Peyer's patch (tissue), 4 donors: ENCODE measurements at regions not wholly inside any gene's neighbourhood (a gene's known extent, or its start where the extent isn't known, plus 50 kb on each side); places are given as distances from the start of the nearest gene placed in this dataset.

ENCODE experiments used
- DNase-seq, 3 donors: peaks; one replicate each; pipeline ENCODE4 v3.0.0-alpha.2; 2017 to 2019
- H3K27ac ChIP-seq, 4 donors: fragments of 200-600 bp; sonication (generic); one replicate each; pipeline ENCODE4 v1.5.1; 2016 to 2019
- H3K27me3 ChIP-seq, 2 donors: fragments of 200-600 bp; sonication (generic); one replicate each; pipeline ENCODE4 v1.5.1; 2019
- H3K36me3 ChIP-seq, 3 donors: fragments of 200-600 bp; sonication (generic); one replicate each; pipeline ENCODE4 v1.5.1; 2016 to 2019
- H3K4me1 ChIP-seq, 4 donors: fragments of 200-600 bp; sonication (generic); one replicate each; pipeline ENCODE4 v1.5.1; 2016 to 2019
- H3K4me3 ChIP-seq, 4 donors: fragments of 200-600 bp; sonication (generic); 1 replicate in 3 of 4; 2 replicates in 1 of 4; pipeline ENCODE4 v1.5.1; 2016 to 2019; ENCODE audit warnings: mild to moderate bottlenecking in 1 of 4
- H3K9me3 ChIP-seq, 4 donors: fragments of 200-600 bp; sonication (generic); one replicate each; pipeline ENCODE4 v1.5.1; 2016 to 2019; ENCODE audit warnings: mild to moderate bottlenecking in 1 of 4
- CTCF ChIP-seq, 6 experiments: fragments of 450-650 bp in 4 of 6; fragments of 200-600 bp in 2 of 6; sonication (generic) in 1 of 6; IDR thresholded peaks; one replicate each; pipeline ENCODE4 v1.5.1; 2017 to 2019; ENCODE audit warnings: antibody characterized with exemption in 6 of 6, mild to moderate bottlenecking in 3 of 6, moderate library complexity in 1 of 6
- POLR2A ChIP-seq, 2 donors: fragments of 450-650 bp; IDR thresholded peaks; one replicate each; pipeline ENCODE4 v1.5.1; 2017; ENCODE audit warnings: antibody characterized with exemption in 2 of 2, mild to moderate bottlenecking in 2 of 2, moderate library complexity in 2 of 2

DNA sequence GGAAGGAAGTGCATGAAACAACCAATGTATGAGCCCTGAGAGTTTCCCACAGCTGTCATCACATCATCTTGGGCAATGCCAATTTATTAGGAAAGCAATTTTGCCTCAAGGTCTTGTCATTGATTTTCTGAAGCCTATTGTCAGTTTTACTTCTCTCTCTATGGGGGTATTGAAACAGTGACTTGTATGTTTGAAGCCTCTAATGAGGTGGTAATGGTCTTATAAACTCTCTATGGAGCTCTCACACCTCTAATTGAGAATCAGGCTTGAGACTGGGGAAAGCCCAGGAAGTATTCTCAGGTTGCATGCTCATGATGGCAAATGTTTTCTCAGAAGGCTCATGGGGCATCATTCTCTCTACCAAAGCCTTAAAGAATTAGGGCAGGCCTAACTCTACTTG, 308.2 kb upstream of the EMCN start:
- no peak overlapping the region for H3K27ac ChIP-seq
- no peaks in the 10 kb centered on the region for H3K27me3 ChIP-seq
- DNase-seq = no peak
- TF ChIP-seq POLR2A (IDR thresholded peaks at IDR 0.05) (no peak), CTCF (IDR thresholded peaks at IDR 0.05) (no peak)
- no peak overlapping the region for H3K4me3 ChIP-seq
- H3K36me3 ChIP-seq = no peaks in the 10 kb centered on the region
- H3K9me3 ChIP-seq = no peaks in the 10 kb centered on the region
- no peaks in the 10 kb centered on the region for H3K4me1 ChIP-seq

GRCh38 chr4:100823993-100824323, 306.1 kb upstream of the EMCN start:
- no peak for DNase-seq
- no peaks in the 10 kb centered on the region for H3K36me3 ChIP-seq
- no peak for TF ChIP-seq POLR2A (IDR thresholded peaks at IDR 0.05)
- TF ChIP-seq CTCF (IDR thresholded peaks at IDR 0.05) = no peak
- no peaks in the 10 kb centered on the region for H3K4me1 ChIP-seq
- H3K9me3 ChIP-seq = no peaks in the 10 kb centered on the region
- no peak overlapping the region for H3K4me3 ChIP-seq
- H3K27me3 ChIP-seq = no peaks in the 10 kb centered on the region
- no peak overlapping the region for H3K27ac ChIP-seq

DNA sequence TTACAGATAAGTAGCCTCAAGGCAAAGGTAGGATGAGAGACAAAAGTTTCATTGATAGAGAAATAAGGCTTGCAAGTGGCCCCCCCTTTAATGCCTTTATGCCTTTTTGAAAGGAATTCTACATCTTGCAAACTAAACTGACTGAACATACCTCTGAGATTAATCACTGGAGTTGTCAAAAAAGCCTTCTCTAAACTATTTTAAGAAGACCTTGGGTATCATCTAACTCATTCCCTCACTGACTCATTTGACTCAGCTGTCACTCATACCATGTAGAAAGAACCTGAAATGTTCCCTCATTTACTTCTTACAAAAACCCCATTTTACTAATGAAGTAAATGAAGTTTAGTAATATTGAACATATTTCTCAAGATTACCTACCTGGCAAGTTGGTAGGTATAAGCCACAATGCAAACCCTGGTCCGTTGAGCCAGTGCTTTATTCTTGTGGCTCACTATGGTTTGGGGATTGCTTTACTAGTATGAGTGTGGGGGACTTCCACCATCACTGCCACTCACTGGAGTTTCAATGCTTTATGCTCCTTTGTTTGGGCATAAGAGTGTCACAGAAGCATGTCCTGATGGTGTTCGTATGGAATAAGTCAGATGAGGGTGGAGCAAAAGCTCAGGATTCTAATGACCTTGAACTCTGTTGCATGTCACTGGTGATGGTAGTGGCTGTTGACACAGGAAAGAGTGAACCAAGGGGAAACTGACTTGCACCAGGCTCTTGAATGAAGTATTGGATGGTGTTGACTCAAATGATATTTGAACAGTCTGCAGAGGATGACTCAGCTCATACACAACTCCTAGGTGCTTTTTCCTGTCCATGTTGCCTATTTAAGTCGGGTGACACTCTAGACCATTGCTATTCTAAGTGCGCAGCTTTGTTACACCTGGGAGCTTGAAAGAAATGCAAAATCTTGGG, 305.5 kb upstream of the EMCN start:
- H3K4me1 ChIP-seq = no peaks in the 10 kb centered on the region
- H3K9me3 ChIP-seq = no peaks in the 10 kb centered on the region
- H3K4me3 ChIP-seq = no peak overlapping the region
- no peak overlapping the region for H3K27ac ChIP-seq
- H3K36me3 ChIP-seq = no peaks in the 10 kb centered on the region
- no peaks in the 10 kb centered on the region for H3K27me3 ChIP-seq
- DNase-seq = no peak
- TF ChIP-seq CTCF (IDR thresholded peaks at IDR 0.05) (no peak), POLR2A (IDR thresholded peaks at IDR 0.05) (no peak)

DNA sequence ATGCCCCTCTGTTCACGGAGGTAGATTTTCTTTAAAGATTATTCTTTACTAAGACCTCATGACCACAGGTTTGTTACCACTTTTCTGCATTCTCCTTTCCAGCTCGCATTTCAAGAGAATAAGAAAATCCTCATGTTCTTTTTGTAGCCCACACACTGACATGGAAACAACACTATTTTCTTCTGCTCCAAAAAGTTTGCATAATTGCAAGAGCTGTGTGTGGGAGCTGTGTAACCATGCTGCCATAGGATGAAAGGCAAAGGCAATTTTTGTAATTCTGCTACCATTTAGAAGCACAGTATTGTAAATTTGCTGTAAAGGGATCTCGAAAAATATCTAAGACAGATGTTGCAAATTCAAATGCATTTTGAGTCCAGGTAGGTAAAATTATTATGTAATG, 302.4 kb upstream of the EMCN start:
- no peak overlapping the region for H3K4me3 ChIP-seq
- H3K27me3 ChIP-seq = no peaks in the 10 kb centered on the region
- no peaks in the 10 kb centered on the region for H3K36me3 ChIP-seq
- no peak for DNase-seq
- H3K27ac ChIP-seq = no peak overlapping the region
- H3K9me3 ChIP-seq = no peaks in the 10 kb centered on the region
- H3K4me1 ChIP-seq = no peaks in the 10 kb centered on the region
- TF ChIP-seq CTCF (IDR thresholded peaks at IDR 0.05) (no peak), POLR2A (IDR thresholded peaks at IDR 0.05) (no peak)

- DNase-seq = no peak
- Histone ChIP-seq H3K36me3 (no peaks in the 10 kb centered on the region), H3K27ac (no peak overlapping the region), H3K27me3 (no peaks in the 10 kb centered on the region), H3K4me1 (no peaks in the 10 kb centered on the region), H3K9me3 (no peaks in the 10 kb centered on the region), H3K4me3 (no peak overlapping the region)
- no peak for TF ChIP-seq CTCF (IDR thresholded peaks at IDR 0.05)
- no peak for TF ChIP-seq POLR2A (IDR thresholded peaks at IDR 0.05)
Measured at GRCh38 chr4:100819505-100819904, 301.7 kb upstream of the EMCN start.
